OCI-LY1 (cell line): ENCODE measurements at regions not wholly inside any gene's neighbourhood (a gene's known extent, or its start where the extent isn't known, plus 50 kb on each side); places are given as distances from the start of the nearest gene placed in this dataset.

Experiments used
- EZH2 ChIP-seq: fragments of 200-600 bp; sonication (generic), shearing (Covaris generic); IDR thresholded peaks from 2 replicates; pipeline ENCODE4 v1.8.0; 2017; ENCODE audit warnings: borderline replicate concordance, mixed run types, mild to moderate bottlenecking, antibody characterized with exemption, low read length, moderate library complexity, mixed read lengths
- TF ChIP-seq, protein P1 (sequence below): fragments of 200-600 bp; sonication (generic), shearing (Covaris generic); IDR thresholded peaks from 2 replicates; pipeline ENCODE4 v1.5.1; 2017; ENCODE audit warnings: mild to moderate bottlenecking, antibody characterized with exemption, low read length, moderate library complexity, mixed read lengths

- TF ChIP-seq, protein P1, sequence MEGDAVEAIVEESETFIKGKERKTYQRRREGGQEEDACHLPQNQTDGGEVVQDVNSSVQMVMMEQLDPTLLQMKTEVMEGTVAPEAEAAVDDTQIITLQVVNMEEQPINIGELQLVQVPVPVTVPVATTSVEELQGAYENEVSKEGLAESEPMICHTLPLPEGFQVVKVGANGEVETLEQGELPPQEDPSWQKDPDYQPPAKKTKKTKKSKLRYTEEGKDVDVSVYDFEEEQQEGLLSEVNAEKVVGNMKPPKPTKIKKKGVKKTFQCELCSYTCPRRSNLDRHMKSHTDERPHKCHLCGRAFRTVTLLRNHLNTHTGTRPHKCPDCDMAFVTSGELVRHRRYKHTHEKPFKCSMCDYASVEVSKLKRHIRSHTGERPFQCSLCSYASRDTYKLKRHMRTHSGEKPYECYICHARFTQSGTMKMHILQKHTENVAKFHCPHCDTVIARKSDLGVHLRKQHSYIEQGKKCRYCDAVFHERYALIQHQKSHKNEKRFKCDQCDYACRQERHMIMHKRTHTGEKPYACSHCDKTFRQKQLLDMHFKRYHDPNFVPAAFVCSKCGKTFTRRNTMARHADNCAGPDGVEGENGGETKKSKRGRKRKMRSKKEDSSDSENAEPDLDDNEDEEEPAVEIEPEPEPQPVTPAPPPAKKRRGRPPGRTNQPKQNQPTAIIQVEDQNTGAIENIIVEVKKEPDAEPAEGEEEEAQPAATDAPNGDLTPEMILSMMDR: no peak
- no peak for TF ChIP-seq EZH2
Observed at GRCh38 chr18:8958660-8959059, 143.8 kb upstream of the NDUFV2 start.
